ENCODE measurements at regions not wholly inside any gene's neighbourhood (a gene's known extent, or its start where the extent isn't known, plus 50 kb on each side); places are given as distances from the start of the nearest gene placed in this dataset.
A peak's percentile ranks its signal among the peaks of the same experiment; 100 is the strongest.
"Not testable (repeated sequence)": the region's sequence is repeated elsewhere in the genome, so short reads cannot be mapped to it uniquely, and the experiment has no call there.

DNA sequence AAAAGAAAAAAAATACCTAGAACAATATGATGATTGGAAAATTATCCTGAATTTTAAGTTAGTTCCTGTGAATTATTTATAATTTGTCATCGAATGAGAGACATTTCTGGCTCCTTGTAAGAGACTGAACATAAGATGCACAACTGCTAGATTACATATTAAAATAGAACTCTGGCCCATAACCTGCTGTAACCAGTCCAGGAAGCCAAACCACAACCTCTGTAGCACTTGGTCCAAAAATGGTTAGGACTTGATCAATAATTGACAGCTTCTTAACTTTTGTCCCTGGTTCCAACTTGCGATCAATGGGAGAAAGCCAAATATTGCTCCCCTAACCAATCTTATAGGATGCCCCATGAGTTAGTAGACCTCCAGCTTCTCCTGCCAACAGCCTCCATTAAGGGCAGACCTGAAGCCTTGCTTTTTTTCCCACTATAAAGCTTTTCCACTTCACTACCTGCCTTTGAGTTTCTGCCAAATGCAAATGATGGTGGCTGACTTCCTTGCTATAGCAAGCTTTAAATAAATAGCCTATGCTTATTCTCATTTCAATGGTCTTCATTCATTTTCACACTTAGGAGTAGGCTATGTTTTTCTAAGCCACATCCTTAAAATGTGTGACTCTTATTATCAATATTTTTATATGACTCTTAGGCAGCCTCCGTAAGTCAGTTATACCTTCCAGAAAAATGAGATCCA lies 224.0 kb upstream of the ARHGEF26 start:
- no peak for DNase-seq (ENCODE audit: low spot score)

DNA sequence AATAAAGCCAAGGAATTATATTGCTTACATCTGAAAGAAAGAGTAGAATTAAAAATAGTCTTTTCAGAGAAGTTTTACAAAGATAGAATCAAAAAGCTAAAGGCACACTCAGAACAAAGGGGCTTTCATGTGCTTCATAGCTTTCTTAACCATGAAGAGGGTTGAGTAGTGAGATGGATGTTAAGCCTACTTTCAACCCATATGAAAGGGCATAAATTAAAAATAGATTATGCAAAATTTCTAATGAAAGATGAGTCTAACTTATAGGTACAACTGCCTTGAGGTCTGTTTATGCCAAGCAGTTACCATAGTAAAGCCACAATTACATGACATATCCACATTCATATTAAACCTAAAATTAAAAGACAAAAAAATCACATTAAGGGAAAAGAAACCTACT lies 223.3 kb upstream of the ARHGEF26 start:
- DNase-seq (ENCODE audit: low spot score): no peak

DNA sequence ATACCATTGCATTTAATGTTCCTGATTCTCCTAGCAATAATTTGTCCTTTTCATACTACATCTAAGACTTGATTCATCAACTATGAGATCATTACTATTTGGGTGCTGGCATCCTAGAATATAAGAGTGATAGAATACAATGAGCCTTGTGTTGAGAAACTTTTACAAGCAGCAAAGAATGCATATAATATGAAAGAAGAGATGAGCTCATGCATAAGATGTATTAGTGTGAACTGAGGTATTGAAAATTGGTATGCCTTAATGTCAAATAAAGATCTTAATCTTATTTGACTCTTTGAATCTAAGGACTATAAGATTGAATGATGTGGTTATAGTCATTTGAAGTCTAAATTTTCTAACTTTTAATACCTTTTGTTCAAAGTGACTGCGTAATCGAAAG lies 220.0 kb upstream of the ARHGEF26 start:
- DNase-seq (ENCODE audit: low spot score): peak; percentile 57

DNA sequence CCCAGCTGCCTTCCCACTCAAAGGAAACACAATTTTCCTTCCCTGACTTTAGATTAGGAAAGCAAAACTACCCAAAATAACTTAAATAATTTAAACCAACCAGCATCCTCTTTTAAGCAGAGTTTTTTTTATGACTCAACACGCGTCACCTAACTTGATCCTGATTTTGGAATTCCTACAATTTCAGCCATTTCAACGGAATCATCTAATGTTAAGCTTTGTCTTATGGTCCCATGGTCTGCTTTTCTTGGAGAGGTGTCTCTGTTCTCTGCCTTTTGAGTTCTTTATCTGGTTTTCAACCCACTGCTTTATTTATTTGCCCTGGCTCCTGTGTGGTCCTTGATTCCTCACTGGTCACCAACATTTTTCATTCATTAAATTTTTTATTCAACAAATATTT lies 219.2 kb upstream of the ARHGEF26 start:
- no peak for DNase-seq (ENCODE audit: low spot score)

DNA sequence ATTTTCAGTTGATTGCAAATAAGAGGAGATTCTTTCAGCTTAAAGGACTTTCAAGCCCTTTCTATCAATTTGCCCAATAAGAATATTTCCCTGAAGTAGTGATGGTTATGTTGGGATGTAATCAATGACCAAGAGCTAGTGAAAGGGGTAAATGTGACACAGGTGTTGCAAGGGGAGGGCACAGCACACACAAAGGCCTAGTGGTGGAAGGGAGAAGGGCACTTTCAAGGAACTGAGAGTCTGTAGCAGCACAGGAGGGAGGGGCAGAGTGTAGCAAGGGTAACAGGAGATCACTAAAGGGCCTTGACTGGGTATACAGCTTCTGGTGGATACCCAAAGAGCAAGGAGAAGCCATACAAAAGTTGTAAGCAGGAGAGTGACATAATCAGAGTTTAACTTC lies 217.8 kb upstream of the ARHGEF26 start:
- no peak for DNase-seq (ENCODE audit: low spot score)

DNA sequence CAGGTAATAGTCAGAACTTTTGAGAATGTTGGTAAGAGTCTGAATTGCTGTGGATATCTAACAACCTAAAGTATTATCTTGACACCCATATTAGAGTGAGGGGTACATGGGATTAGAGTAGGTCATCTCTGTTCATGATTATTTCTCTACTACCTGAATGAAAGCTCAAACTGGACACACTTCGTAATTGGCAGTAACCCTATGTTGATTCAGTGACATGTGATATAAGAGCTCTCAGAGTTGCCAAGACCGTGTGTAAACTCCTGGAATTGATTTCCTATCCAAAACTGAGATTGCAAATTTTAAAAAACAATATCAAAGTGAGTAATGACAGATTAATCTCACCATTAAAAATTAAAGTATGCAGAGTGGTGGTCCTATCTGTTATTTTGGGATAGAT lies 214.8 kb upstream of the ARHGEF26 start:
- DNase-seq (ENCODE audit: low spot score): no peak

DNA sequence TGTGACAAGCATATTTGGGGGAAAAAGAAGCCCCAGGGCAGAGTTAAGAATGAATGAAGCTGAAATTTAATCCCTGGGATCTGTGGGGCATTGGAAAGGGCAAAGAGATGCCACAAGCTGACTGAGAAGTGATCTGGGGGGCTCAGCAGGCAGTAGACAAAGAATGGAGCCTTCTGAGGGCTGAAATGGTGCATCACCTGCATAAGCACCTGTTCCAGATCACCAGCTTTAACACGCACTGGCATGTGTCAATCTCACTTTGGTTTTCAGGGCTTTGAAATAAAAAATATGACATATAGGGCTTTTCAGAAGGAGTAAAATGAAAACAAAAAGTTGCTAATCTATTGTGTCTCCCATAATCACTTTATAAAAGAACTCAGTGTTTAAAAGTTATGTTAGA lies 210.8 kb upstream of the ARHGEF26 start:
- no peak for DNase-seq (ENCODE audit: low spot score)

DNA sequence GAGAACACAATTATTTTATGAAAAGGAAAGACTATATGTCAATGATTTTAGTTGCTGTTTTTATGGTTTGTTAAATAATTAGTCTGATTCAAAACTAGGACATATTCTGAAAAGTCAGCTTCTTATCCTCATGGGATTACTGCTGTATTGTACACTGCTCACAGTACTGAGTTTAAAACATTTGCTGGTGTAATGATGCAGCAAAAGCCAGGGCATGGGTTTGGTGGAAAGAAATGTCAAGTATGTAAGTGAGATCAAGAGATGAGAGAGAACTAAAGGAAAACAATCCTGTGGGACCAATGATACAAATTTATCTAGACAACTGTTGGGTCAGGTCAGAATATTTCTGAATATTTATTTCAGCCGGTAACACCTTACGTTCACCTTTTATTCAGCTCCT lies 210.1 kb upstream of the ARHGEF26 start:
- no peak for DNase-seq (ENCODE audit: low spot score)

DNA sequence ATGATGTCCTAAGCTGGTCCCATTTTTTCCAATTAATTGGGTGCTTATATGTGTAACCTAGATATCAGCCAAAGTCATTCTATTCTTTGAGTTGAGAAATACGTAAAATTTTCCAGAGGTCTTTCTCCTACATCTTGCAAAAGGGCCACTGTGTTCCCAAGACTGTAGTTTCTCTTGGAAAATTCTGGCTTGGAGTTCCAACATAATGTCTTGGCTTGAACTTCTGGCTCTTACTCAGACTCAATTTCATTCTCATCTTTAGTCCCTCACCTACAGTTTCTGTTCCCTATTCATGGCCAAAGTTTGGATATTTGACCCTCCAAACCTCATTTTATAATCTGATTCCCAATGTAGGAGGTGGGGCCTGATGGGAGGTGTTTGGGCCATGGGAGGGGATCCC lies 201.4 kb upstream of the ARHGEF26 start:
- DNase-seq (ENCODE audit: low spot score): no peak

DNA sequence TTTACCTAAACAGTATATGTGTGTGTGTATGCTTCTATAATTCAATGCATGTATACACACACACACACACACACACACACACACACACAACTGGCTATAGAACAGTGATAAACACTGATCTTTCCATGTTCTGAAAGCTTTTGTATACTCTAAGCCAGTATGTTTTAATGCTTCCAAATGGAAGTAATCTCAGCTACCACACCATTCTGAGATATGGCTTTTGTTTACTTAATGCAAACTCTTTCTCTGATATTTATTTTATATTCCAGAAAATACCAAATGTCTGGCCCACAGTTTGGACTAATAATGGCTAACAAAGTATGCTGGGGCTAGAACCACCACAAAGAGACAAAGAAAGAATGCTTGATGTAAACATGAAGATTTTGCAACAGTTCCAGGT lies 199.4 kb upstream of the ARHGEF26 start:
- DNase-seq (ENCODE audit: low spot score): no peak

DNA sequence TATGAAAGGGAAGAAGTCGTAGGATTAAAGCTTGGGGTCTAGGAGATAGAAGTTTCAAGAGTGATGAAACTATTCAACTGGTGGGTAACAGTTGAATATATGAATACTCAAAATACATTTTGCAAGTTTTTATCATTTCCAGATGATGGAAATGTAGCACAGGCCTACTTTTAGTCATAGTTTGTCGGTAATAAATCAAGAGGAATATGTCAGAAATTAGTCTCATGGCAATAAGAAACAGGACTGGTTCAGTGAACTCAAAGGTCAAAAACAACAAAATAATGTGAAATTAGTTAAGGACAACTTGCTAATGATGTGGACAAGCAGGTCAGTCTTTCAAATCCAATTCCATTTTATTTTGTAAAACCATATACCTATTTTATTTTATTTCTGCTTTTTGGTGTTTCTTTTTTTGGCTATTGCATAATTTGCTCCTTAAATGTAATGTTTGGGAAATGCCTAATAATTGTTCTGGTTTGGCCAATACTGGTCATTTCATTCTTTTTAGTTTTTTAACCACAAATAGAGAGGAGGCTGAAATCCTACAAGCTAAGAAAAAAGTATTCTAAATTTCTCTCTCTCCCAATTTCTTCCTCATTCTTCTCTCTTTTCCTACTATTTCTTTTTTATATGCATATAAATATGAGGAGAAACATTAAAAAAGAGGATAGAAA lies 195.2 kb upstream of the ARHGEF26 start:
- no peak for DNase-seq (ENCODE audit: low spot score)

DNA sequence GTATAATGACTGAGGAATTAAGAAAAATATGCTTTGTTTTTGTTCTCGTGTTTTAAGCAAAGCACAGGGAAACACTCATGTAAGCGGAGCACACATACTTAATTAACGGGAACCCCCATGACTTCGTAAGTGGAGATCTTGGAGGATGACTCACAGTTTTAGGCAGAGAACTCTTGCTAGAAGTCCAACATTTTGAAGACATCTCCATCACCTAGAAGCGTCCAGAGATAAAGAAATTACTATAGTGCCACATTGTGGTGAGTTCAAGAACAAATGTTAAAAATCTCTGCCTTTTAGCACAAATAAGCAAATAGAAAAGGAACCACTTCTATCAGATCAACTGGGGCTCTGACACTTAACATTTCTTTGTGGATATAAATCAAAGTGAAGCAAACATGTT lies 194.1 kb upstream of the ARHGEF26 start:
- DNase-seq (ENCODE audit: low spot score): peak; percentile 66

DNA sequence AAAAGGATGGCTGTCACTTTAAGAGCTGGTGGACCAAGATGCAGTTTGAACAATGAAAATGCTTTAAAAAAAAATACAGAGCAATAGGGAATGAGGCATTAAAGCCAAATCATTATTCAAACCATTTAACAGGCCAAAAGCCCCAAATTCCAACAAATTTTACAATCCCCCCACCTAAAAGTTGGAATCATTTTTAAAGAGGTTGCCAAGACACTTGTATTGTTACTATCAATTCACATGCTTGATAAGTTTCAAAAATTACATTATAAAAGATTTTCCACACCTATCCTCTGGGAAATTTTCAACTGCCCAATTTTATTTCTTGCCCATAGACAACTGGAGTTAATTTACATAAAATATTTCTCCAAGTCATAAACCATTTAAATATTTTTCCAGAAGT lies 192.3 kb upstream of the ARHGEF26 start:
- DNase-seq (ENCODE audit: low spot score): no peak

DNA sequence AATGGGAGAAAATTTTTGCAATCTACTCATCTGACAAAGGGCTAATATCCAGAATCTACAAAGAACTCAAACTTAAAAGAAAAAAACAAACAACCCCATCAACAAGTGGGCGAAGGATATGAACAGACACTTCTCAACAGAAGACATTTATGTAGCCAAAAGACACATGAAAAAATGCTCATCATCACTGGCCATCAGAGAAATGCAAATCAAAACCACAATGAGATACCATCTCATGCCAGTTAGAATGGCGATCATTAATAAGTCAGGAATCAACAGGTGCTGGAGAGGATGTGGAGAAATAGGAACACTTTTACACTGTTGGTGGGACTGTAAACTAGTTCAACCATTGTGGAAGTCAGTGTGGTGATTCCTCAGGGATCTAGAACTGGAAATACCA lies 187.7 kb upstream of the ARHGEF26 start:
- DNase-seq (ENCODE audit: low spot score): not testable (repeated sequence)

DNA sequence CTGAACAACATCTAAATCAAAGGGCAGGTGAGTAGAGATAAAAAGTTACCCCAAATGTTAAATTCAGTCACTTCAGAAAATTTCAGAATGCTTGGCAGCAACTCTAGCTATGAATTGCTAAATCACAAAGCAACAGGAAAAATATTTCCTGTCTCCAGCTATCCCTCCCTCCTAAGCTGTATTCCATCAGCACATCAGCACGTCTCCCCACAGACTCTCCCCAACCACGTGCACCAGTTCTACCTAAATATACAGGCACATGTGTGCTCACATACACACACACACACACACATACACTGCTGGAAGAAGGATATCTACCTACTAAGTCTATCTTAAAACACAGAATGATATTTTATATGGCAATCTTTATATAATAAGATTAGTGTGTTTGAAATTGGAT lies 177.1 kb upstream of the ARHGEF26 start:
- no peak for DNase-seq (ENCODE audit: low spot score)

DNA sequence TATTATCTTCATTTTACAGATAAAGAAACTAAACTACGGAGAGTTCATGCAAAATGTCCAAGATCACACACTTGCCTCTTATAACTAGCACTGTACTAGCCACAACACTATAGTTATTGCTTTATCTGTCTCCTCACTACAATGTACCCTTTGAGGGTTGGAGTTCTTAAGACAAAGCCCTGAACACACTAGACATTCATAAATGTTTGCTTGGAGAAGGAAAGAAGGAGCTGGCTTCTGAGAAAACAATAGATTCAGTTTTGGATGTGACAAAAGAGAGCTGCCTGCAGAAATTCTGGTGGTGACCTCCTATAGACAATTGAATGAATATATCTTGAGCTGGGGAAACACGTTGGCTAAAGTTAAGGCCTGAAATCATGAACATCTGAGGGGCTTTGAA lies 169.9 kb upstream of the ARHGEF26 start:
- no peak for DNase-seq (ENCODE audit: low spot score)

DNA sequence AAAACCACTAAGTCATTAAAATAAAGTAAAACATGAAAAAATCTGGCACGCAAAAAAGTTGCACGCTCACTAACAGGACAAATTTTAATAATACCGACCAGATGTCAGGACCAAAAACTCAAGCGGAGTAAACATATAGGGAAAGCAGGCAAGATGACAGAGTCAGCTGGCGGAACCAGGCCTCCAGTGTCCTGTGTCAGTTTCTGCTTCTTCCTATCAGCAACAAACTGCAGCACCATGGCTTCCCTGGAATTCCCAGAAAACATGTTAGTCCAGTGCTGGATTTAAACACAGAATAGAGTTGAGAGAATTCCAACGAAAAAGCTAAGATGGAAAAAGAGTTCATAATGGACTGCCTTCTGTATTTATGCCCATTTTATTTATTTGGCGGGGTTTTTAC lies 169.1 kb upstream of the ARHGEF26 start:
- no peak for DNase-seq (ENCODE audit: low spot score)

DNA sequence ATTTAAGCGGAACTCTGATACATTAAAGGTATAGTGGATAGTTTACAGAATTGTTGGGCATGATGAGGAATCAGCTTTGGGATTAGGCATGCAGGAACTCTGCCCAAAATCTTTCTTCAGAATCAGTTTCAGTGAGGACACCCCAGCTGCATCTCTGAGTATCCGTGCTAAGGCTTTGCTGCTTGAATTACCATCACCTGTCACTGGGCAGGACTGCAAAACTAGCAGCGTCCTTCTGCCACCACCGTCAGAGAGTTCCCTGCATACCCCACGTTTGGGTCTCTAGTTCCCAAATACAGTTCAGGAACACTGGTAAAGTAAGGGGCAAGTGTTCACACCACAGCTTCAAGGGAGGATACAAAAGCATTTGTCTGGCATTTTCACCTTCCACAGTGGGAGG lies 164.6 kb upstream of the ARHGEF26 start:
- DNase-seq (ENCODE audit: low spot score): no peak

DNA sequence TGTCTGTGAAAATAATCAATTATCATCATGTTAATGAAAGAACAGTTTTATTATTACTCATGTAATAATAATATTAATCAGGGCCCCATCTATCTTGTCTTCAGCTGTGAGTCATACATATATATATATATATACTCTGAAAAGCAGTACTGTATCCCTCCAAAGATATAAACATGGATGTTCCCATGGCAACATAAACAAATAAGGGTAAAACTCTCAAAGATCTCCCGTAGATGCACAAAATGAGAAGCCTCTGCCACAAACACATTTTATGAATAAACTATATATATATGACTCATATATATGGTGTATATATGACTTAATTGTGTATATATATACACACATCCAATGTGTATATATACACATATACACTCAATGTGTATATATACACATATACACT lies 163.8 kb upstream of the ARHGEF26 start:
- no peak for DNase-seq (ENCODE audit: low spot score)

DNA sequence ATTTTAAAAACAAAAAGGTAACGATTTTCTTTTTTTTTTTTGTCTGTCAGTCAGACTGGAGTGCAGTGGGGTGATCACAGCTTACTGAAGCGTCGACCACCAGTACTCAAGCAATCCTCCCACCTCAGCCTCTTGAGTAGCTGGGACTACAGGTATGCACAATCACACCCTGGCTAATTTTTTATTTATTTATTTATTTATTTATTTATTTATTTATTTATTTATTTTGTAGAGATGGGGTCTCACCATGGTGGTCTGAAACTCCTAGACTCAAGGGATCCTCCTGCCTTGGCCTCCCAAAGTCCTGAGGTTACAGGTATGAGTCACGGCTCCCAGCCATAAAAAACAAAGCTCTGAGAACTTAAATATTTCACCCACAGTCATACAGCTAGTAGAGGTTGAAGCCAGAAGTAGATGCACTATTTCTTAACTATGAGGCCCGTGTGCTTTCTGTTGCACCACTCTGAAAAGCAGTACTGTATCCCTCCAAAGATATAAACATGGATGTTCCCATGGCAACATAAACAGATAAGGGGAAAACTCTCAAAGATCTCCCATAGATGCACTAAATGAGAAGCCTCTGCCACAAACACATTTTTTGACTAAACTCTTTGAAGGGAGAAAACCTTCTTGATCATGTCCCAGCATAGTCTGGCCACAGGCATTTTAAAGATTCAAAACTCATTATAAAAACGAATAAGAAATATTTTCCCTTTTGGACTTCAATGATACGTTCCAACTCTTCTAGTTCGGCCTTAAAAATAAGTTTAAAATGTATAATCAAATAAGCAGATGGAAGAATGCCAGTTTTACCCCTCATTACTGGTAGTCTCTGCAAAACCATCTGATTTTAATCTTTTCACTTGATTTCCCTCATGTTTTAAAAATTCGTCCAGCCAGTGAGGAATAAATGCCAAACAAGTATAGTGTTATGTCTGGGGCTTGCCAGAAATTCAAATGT lies 162.3 kb upstream of the ARHGEF26 start:
- DNase-seq (ENCODE audit: low spot score): no peak

DNA sequence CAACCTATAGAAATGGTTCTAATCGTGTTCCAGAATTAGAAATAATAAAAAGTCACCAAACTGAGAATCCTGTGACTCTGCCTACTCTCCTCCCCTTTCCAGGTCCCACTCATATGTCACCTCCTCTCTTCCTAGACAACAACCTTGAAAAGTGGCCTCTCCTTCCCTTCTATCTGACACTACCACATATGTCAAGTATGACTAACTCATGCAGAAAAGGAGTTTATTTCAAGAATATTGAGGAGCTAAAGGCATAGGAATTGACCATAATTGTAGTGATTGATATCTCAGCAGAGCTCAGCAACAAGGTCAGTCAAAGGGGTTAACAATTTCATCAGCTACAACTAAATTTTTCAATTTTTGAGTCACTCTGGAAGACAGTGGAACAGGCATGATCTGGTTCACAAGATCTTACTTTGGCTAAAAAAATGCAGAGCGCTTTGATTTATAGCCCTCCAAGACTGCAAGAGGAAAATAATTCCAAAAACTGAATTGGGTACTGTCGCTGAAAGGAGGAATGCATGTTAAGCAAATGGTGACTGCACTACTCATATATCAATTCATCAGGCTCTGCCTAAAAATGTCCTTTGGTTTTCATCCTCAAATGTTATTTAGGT lies 160.6 kb upstream of the ARHGEF26 start:
- no peak for DNase-seq (ENCODE audit: low spot score)

DNA sequence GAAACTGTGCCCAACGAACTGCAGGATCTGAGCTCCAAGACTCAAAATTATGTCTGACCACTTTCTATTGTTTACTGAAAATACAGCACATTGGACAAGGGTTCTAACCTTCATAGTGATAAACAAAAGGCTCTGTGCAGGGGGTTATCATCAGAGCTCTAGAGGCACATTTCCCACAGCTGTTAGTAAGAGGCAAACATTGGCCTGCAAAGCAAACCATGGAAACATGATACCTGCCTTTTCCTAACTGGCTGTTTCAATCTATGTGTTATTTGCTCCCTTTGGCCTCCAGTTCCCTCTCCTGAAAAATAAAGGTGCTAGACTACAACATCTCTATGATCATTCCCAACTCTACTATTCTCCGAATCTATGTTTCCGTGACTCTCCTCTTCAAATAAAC lies 159.7 kb upstream of the ARHGEF26 start:
- no peak for DNase-seq (ENCODE audit: low spot score)

Measured in HT-29 (cell line).